Vagina (tissue), 2 donors: ENCODE measurements at regions not wholly inside any gene's neighbourhood (a gene's known extent, or its start where the extent isn't known, plus 50 kb on each side); places are given as distances from the start of the nearest gene placed in this dataset.

Source experiments
- POLR2A ChIP-seq, 2 donors: fragments of 450-650 bp; IDR thresholded peaks; one replicate each; pipeline ENCODE4 v1.6.1; 2017; ENCODE audit warnings: antibody characterized with exemption in 2 of 2, mild to moderate bottlenecking in 2 of 2, moderate library complexity in 2 of 2
- TF ChIP-seq, protein P1 (sequence below), 3 experiments: fragments of 450-650 bp in 2 of 3; fragments of 200-600 bp in 1 of 3; sonication (generic) in 1 of 3; IDR thresholded peaks; one replicate each; pipeline ENCODE4 v1.5.1; 2017 to 2019; ENCODE audit warnings: antibody characterized with exemption in 3 of 3, mild to moderate bottlenecking in 2 of 3, moderate library complexity in 2 of 3

- no peak for TF ChIP-seq POLR2A (IDR thresholded peaks at IDR 0.05)
- TF ChIP-seq, protein P1, sequence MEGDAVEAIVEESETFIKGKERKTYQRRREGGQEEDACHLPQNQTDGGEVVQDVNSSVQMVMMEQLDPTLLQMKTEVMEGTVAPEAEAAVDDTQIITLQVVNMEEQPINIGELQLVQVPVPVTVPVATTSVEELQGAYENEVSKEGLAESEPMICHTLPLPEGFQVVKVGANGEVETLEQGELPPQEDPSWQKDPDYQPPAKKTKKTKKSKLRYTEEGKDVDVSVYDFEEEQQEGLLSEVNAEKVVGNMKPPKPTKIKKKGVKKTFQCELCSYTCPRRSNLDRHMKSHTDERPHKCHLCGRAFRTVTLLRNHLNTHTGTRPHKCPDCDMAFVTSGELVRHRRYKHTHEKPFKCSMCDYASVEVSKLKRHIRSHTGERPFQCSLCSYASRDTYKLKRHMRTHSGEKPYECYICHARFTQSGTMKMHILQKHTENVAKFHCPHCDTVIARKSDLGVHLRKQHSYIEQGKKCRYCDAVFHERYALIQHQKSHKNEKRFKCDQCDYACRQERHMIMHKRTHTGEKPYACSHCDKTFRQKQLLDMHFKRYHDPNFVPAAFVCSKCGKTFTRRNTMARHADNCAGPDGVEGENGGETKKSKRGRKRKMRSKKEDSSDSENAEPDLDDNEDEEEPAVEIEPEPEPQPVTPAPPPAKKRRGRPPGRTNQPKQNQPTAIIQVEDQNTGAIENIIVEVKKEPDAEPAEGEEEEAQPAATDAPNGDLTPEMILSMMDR (IDR thresholded peaks at IDR 0.05), result no peak
Observed at GRCh38 chr1:29889776-29890175, 653.5 kb downstream of the PTPRU start.
